Mesenchymal stem cell (in vitro differentiated cells and primary cell): ENCODE measurements at regions not wholly inside any gene's neighbourhood (a gene's known extent, or its start where the extent isn't known, plus 50 kb on each side); places are given as distances from the start of the nearest gene placed in this dataset.

Experiments
- DNase-seq: peaks from one replicate; pipeline ENCODE4 v3.0.0-alpha.2; 2013
- H2AFZ ChIP-seq: one replicate; pipeline ENCODE4 v1.6.1; 2013; ENCODE audit warnings: low read depth, mild to moderate bottlenecking, control low read depth, inconsistent platforms, low read length, moderate library complexity
- H2AK5ac ChIP-seq: 2 replicates; pipeline ENCODE4 v1.6.1; 2013; ENCODE audit warnings: low read length, moderate library complexity, mild to moderate bottlenecking, inconsistent platforms; ENCODE audit not compliant: severe bottlenecking
- H2BK120ac ChIP-seq: one replicate; pipeline ENCODE4 v1.6.1; 2013; ENCODE audit warnings: low read depth, mild to moderate bottlenecking, inconsistent platforms, low read length, moderate library complexity
- H2BK12ac ChIP-seq, 2 experiments: one replicate each; pipeline ENCODE4 v1.6.1; 2013; ENCODE audit warnings: inconsistent platforms in 2 of 2, low read length in 2 of 2, mild to moderate bottlenecking in 2 of 2, moderate library complexity in 2 of 2, control low read depth in 1 of 2
- H2BK15ac ChIP-seq: one replicate; pipeline ENCODE4 v1.6.1; 2013; ENCODE audit warnings: mild to moderate bottlenecking, low read depth, inconsistent platforms; ENCODE audit not compliant: poor library complexity, severe bottlenecking
- H2BK5ac ChIP-seq: 2 replicates; pipeline ENCODE4 v1.6.1; 2013; ENCODE audit warnings: low read depth, mild to moderate bottlenecking, low read length, control low read depth, inconsistent platforms; ENCODE audit not compliant: poor library complexity, severe bottlenecking
- H3K14ac ChIP-seq, 2 experiments: one replicate each; pipeline ENCODE4 v1.6.1; 2013; ENCODE audit warnings: inconsistent platforms in 2 of 2, low read length in 2 of 2, control low read depth in 1 of 2, mild to moderate bottlenecking in 1 of 2, moderate library complexity in 1 of 2
- H3K18ac ChIP-seq, 2 experiments: one replicate each; pipeline ENCODE4 v1.6.1; 2013; ENCODE audit warnings: inconsistent platforms in 2 of 2, low read length in 2 of 2, control low read depth in 1 of 2, low read depth in 1 of 2, mild to moderate bottlenecking in 1 of 2
- H3K23ac ChIP-seq, 2 experiments: one replicate each; pipeline ENCODE4 v1.6.1; 2013; ENCODE audit warnings: inconsistent platforms in 2 of 2, low read length in 2 of 2, mild to moderate bottlenecking in 2 of 2, moderate library complexity in 2 of 2, control low read depth in 1 of 2
- H3K27ac ChIP-seq: 2 replicates; pipeline ENCODE4 v1.5.1; 2013; ENCODE audit warnings: mild to moderate bottlenecking, moderate library complexity, low read length, control low read depth, inconsistent platforms; ENCODE audit not compliant: poor library complexity, severe bottlenecking
- H3K27me3 ChIP-seq, 2 experiments: 2 replicates each; pipeline versions ENCODE4 v1.6.1 to v1.7.0; 2013; ENCODE audit warnings: low read length in 2 of 2, mild to moderate bottlenecking in 2 of 2, moderate library complexity in 2 of 2, control low read depth in 1 of 2, inconsistent platforms in 1 of 2; ENCODE audit not compliant: control insufficient read depth in 1 of 2, insufficient read depth in 1 of 2
- H3K36me3 ChIP-seq, 2 experiments: 2 replicates each; pipeline versions ENCODE4 v1.6.1 to v1.7.0; 2013; ENCODE audit warnings: low read length in 2 of 2, control low read depth in 1 of 2, inconsistent platforms in 1 of 2, low read depth in 1 of 2, mild to moderate bottlenecking in 1 of 2; ENCODE audit not compliant: insufficient read depth in 2 of 2, control insufficient read depth in 1 of 2
- H3K4ac ChIP-seq, 2 experiments: one replicate each; pipeline ENCODE4 v1.6.1; 2013; ENCODE audit warnings: inconsistent platforms in 2 of 2, low read length in 2 of 2, mild to moderate bottlenecking in 2 of 2, moderate library complexity in 2 of 2, control low read depth in 1 of 2, low read depth in 1 of 2
- H3K4me1 ChIP-seq: 2 replicates; pipeline ENCODE4 v1.6.1; 2013; ENCODE audit warnings: low read depth, low read length, control low read depth; ENCODE audit not compliant: control insufficient read depth, insufficient read depth
- H3K4me2 ChIP-seq: 2 replicates; pipeline ENCODE4 v1.6.1; 2013; ENCODE audit warnings: low read length, mild to moderate bottlenecking, inconsistent platforms; ENCODE audit not compliant: poor library complexity, severe bottlenecking
- H3K4me3 ChIP-seq, 2 experiments: 2 replicates each; pipeline versions ENCODE4 v1.5.1 to v1.7.0; 2013; ENCODE audit warnings: low read length in 2 of 2, mild to moderate bottlenecking in 2 of 2, control low read depth in 1 of 2, low read depth in 1 of 2; ENCODE audit not compliant: insufficient read depth in 1 of 2
- H3K79me1 ChIP-seq: replicated peaks from 2 replicates; pipeline ENCODE4 v1.6.1; 2013; ENCODE audit warnings: mild to moderate bottlenecking, control low read depth, low read length, inconsistent platforms; ENCODE audit not compliant: poor library complexity, severe bottlenecking
- H3K9ac ChIP-seq: 2 replicates; pipeline ENCODE4 v1.7.0; 2013; ENCODE audit warnings: mild to moderate bottlenecking, low read length, moderate library complexity
- H3K9me3 ChIP-seq: 2 replicates; pipeline ENCODE4 v1.7.0; 2013; ENCODE audit warnings: mild to moderate bottlenecking, low read length; ENCODE audit not compliant: control insufficient read depth
- H4K8ac ChIP-seq: one replicate; pipeline ENCODE4 v1.6.1; 2013; ENCODE audit warnings: inconsistent platforms, mild to moderate bottlenecking, low read length, moderate library complexity
- H4K91ac ChIP-seq: one replicate; pipeline ENCODE4 v1.6.1; 2013; ENCODE audit warnings: mild to moderate bottlenecking, low read length, inconsistent platforms
- WGBS: methylation state at CpG from one replicate; pipeline ENCODE4 v1.1.7; 2013; ENCODE audit warnings: mixed read lengths; 5-methylcytosine and 5-hydroxymethylcytosine counted together

- Histone ChIP-seq H3K18ac (no peak overlapping the region), H2AK5ac (no peak overlapping the region), H3K79me1 (no peaks in the 10 kb centered on the region), H2BK15ac (no peak overlapping the region), H3K23ac (no peak overlapping the region), H3K36me3 (no peaks in the 10 kb centered on the region), H3K4ac (no peak overlapping the region), H3K9ac (no peak overlapping the region), H3K14ac (no peak overlapping the region), H4K8ac (no peak overlapping the region), H3K4me2 (no peak overlapping the region), H3K27ac (no peak overlapping the region), H2BK12ac (no peak overlapping the region), H3K4me3 (no peak overlapping the region), H3K9me3 (no peaks in the 10 kb centered on the region), H2BK120ac (no peak overlapping the region), H2BK5ac (no peak overlapping the region), H3K27me3 (no peaks in the 10 kb centered on the region), H4K91ac (no peak overlapping the region), H2AFZ (no peak overlapping the region), H3K4me1 (no peaks in the 10 kb centered on the region)
- WGBS, result 93% methylated on average over 3 of the region's 4 CpGs
- DNase-seq, result no peak
Measured at GRCh38 chr13:80515296-80515695, 174.4 kb upstream of the SPRY2 start.

DNA sequence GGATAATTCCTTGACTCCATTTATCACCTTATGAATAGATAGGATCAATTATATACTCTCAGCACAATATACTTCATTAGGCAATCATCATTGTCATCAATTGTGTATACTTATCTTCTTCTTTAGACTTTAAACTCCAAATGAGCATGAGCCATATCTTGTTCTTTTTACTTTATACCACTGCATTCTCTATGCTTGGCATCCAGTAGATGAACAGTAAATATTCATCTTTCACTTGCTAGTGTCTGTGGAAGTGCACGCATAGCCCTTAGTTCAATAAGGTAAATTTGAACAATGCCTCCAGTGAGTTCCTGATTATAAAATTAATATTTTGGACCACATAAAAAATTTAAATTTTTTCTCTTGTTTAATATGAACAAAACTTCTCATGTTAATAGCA, 172.3 kb upstream of the SPRY2 start:
- Histone ChIP-seq H2AK5ac (no peak overlapping the region), H2BK5ac (no peak overlapping the region), H3K4ac (no peak overlapping the region), H3K9me3 (no peaks in the 10 kb centered on the region), H3K79me1 (no peaks in the 10 kb centered on the region), H3K18ac (no peak overlapping the region), H4K91ac (no peak overlapping the region), H2BK15ac (no peak overlapping the region), H4K8ac (no peak overlapping the region), H3K27me3 (no peaks in the 10 kb centered on the region), H2BK120ac (no peak overlapping the region), H2BK12ac (no peak overlapping the region), H2AFZ (no peak overlapping the region), H3K27ac (no peak overlapping the region), H3K4me1 (no peaks in the 10 kb centered on the region), H3K9ac (no peak overlapping the region), H3K4me2 (no peak overlapping the region), H3K4me3 (no peak overlapping the region), H3K36me3 (no peaks in the 10 kb centered on the region), H3K23ac (no peak overlapping the region), H3K14ac (no peak overlapping the region)
- WGBS, result no CpG with 5 or more reads among the region's 1 CpG
- DNase-seq, result no peak

GRCh38 chr13:80510686-80511085, 169.8 kb upstream of the SPRY2 start:
- Histone ChIP-seq H3K27ac (no peak overlapping the region), H3K9ac (no peak overlapping the region), H2BK12ac (no peak overlapping the region), H2AFZ (no peak overlapping the region), H3K36me3 (no peaks in the 10 kb centered on the region), H2BK15ac (no peak overlapping the region), H3K27me3 (no peaks in the 10 kb centered on the region), H3K79me1 (no peaks in the 10 kb centered on the region), H3K4ac (no peak overlapping the region), H3K23ac (no peak overlapping the region), H2BK5ac (no peak overlapping the region), H3K4me1 (no peaks in the 10 kb centered on the region), H3K4me3 (no peak overlapping the region), H3K14ac (no peak overlapping the region), H3K18ac (no peak overlapping the region), H3K4me2 (no peak overlapping the region), H2BK120ac (no peak overlapping the region), H2AK5ac (no peak overlapping the region), H4K8ac (no peak overlapping the region), H4K91ac (no peak overlapping the region), H3K9me3 (peaks cover 6% of the 10 kb centered on the region)
- no peak for DNase-seq
- WGBS, result 78% methylated on average over 2 of the region's 2 CpGs

DNA sequence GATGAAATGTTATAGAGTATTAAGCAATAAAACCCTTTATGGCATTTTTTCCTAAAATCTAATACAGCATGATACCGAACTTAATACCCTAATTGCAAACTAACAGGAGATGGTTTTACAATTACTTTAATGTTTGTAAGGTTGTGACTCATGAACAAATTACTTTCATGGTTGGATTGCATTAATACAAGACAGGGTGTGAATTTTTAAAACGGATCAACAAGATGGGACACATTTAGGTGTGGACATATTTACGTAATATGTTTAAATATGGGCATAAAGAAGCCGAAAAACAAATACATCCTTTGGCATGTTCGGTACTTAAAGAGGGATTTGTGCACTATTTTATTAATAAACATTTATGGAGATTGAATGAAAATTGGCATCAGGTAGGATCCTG, 168.3 kb upstream of the SPRY2 start:
- Histone ChIP-seq H3K9me3 (peaks cover 6% of the 10 kb centered on the region), H3K27me3 (no peaks in the 10 kb centered on the region), H3K79me1 (no peaks in the 10 kb centered on the region), H2AFZ (no peak overlapping the region), H2BK120ac (no peak overlapping the region), H4K8ac (no peak overlapping the region), H2BK5ac (no peak overlapping the region), H3K27ac (no peak overlapping the region), H3K9ac (no peak overlapping the region), H2BK12ac (no peak overlapping the region), H3K4ac (no peak overlapping the region), H3K4me3 (no peak overlapping the region), H3K14ac (no peak overlapping the region), H2AK5ac (no peak overlapping the region), H4K91ac (no peak overlapping the region), H3K4me1 (no peaks in the 10 kb centered on the region), H3K4me2 (no peak overlapping the region), H3K23ac (no peak overlapping the region), H3K18ac (no peak overlapping the region), H3K36me3 (no peaks in the 10 kb centered on the region), H2BK15ac (no peak overlapping the region)
- no peak for DNase-seq
- WGBS, result 91% methylated on average over 4 of the region's 5 CpGs
